Activated T-helper 2 cell treated with anti-CD3 and anti-CD28 coated beads, Interferon-gamma antibody, Interleukin-2, Interleukin-4, amounts not matched to agents 10 μg/mL and 5 μg/mL and 100 μg/mL, durations not matched to agents 14 hours and 24 hours and 36 hours (primary cell): ENCODE measurements at regions not wholly inside any gene's neighbourhood (a gene's known extent, or its start where the extent isn't known, plus 50 kb on each side); places are given as distances from the start of the nearest gene placed in this dataset.

ENCODE experiments used
- DNase-seq: peaks from one replicate; pipeline ENCODE4 v3.0.0; 2021; ENCODE audit warnings: low spot score
- H3K27ac Mint-ChIP-seq: one replicate; pipeline ENCODE4 v1.8.0; 2021; ENCODE audit warnings: mixed read lengths
- H3K27me3 Mint-ChIP-seq: one replicate; pipeline ENCODE4 v1.8.0; 2021; ENCODE audit warnings: low read depth, mixed read lengths
- H3K36me3 Mint-ChIP-seq: one replicate; pipeline ENCODE4 v1.8.0; 2021; ENCODE audit warnings: low read depth, mixed read lengths
- H3K4me1 Mint-ChIP-seq: one replicate; pipeline ENCODE4 v1.8.0; 2021; ENCODE audit warnings: low read depth, mixed read lengths
- H3K4me3 Mint-ChIP-seq: one replicate; pipeline ENCODE4 v1.8.0; 2021; ENCODE audit warnings: low read depth, mild to moderate bottlenecking, moderate library complexity, mixed read lengths
- H3K9me3 Mint-ChIP-seq: one replicate; pipeline ENCODE4 v1.8.0; 2021; ENCODE audit warnings: mixed read lengths
- intact Hi-C: fragments of 100-400 bp; cut with micrococcal nuclease; formaldehyde crosslinking; loops from one replicate; pipeline ENCODE4 v1.15.1; 2023

DNA sequence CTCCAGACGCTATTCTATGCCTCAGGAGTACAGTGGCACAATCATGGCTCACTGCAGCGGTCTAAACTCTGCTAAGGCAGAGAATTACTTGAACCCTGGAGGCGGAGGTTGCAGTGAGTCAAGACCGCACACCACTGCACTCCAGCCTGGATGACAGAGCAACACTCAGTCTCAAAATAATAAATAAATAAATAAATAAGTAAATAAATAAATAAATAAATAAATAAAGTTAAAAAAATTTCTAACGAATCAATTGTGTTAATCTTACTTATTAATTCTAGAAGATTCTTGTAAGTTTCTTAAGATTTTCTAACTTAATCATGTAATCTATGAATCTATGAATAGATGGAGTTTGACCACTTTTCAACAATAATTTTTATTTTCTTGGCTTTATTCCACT lies 621.4 kb upstream of the POT1 start:
- H3K4me3 Mint-ChIP-seq: no peak overlapping the region
- intact Hi-C loops: no loop called here
- no peak overlapping the region for H3K27ac Mint-ChIP-seq

DNA sequence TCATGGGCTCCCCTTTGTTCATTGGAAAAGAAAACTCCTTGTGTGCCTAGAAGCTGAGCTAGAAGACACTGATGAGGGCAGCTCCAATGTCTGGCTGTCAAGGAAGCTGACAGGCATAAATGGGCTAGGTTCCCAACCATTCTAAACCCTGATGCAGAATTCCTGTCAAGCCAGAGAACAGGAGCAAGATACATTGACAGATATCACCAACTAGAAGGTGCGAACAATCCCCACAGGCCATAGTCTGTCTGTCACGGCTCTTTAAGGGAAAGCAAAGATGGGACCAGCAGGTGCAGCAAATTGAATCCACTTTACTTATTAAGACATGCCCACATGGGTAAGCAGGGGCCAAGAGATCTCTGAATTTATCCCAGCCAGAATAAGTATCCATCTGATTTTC lies 617.9 kb upstream of the POT1 start:
- Mint-ChIP-seq H3K9me3 (peaks cover under 1% of the 10 kb centered on the region), H3K27me3 (no peaks in the 10 kb centered on the region), H3K4me3 (no peak overlapping the region), H3K36me3 (no peaks in the 10 kb centered on the region), H3K27ac (no peak overlapping the region), H3K4me1 (no peaks in the 10 kb centered on the region)
- DNase-seq: no peak
- intact Hi-C loops: no loop called here

More for the DNA sequence above, 621.4 kb upstream of the POT1 start:
- H3K27me3 Mint-ChIP-seq: no peaks in the 10 kb centered on the region
- H3K4me1 Mint-ChIP-seq: no peaks in the 10 kb centered on the region
- no peak for DNase-seq
- H3K36me3 Mint-ChIP-seq: no peaks in the 10 kb centered on the region
- H3K9me3 Mint-ChIP-seq: no peaks in the 10 kb centered on the region

DNA sequence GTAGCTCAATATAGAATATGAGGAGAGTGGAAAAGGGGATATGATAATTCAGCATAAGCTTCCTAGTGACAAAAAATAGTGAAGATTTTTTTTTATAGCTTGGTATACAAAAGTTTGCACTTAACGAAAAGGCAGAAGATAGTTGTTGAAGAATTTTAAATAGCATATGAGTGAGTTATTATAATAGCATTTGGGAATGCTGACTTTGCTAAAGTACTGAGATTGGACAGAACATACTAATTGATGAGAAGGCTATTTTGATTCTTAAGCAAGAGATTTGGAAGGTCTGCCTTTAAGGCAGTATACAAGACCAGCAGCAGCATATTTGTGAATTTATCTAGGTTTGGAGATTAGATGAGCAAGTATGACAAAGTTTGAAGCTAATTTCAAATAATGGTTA lies 600.9 kb upstream of the POT1 start:
- no peaks in the 10 kb centered on the region for H3K27me3 Mint-ChIP-seq
- no peaks in the 10 kb centered on the region for H3K36me3 Mint-ChIP-seq
- H3K4me3 Mint-ChIP-seq: no peak overlapping the region
- no peaks in the 10 kb centered on the region for H3K4me1 Mint-ChIP-seq
- H3K27ac Mint-ChIP-seq: no peak overlapping the region
- intact Hi-C loops: no loop called here
- no peaks in the 10 kb centered on the region for H3K9me3 Mint-ChIP-seq
- DNase-seq: no peak

DNA sequence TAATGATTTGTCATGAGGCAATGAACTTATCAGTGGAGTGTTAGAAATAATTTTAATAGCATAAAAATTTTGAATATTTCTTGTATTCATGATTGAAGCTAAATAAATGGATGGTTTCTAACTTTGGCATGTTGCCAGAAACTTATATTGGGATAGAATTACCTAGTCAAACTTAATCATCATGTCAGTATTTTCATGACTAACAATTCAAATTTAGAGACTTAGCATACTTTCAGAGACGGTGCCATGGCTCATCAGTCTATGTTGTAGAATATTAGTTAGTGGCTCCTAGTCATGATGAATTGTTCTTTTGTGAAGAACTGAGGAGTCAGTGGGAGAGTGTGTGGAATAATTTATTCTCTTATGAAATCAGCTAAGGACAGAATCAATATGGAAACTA lies 599.6 kb upstream of the POT1 start:
- intact Hi-C loops: no loop called here
- H3K9me3 Mint-ChIP-seq: peaks cover 10% of the 10 kb centered on the region
- H3K4me3 Mint-ChIP-seq: no peak overlapping the region
- no peaks in the 10 kb centered on the region for H3K27me3 Mint-ChIP-seq
- no peaks in the 10 kb centered on the region for H3K4me1 Mint-ChIP-seq
- DNase-seq: no peak
- H3K27ac Mint-ChIP-seq: no peak overlapping the region
- no peaks in the 10 kb centered on the region for H3K36me3 Mint-ChIP-seq

DNA sequence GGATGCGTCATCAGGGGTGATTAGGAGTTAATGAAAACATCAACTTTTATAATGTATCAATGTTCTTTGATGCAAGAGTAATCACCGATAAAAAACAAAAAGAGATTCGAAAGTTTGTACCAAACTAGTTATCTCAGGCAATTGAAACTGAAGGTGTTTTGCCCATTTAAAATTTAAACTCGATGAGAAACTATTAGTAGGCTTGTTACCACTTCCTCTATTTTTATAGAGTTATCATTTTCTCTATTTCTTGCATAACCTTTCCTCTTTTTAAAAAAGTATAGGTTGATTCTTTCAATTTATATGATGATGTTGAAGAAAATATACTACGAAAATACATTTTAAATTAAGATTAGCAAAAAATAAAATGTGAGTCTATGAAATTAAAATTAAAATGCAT lies 597.3 kb upstream of the POT1 start:
- H3K9me3 Mint-ChIP-seq: peaks cover 27% of the 10 kb centered on the region
- H3K27me3 Mint-ChIP-seq: no peaks in the 10 kb centered on the region
- intact Hi-C loops: no loop called here
- no peaks in the 10 kb centered on the region for H3K4me1 Mint-ChIP-seq
- no peak overlapping the region for H3K27ac Mint-ChIP-seq
- no peak for DNase-seq
- H3K36me3 Mint-ChIP-seq: no peaks in the 10 kb centered on the region
- no peak overlapping the region for H3K4me3 Mint-ChIP-seq

DNA sequence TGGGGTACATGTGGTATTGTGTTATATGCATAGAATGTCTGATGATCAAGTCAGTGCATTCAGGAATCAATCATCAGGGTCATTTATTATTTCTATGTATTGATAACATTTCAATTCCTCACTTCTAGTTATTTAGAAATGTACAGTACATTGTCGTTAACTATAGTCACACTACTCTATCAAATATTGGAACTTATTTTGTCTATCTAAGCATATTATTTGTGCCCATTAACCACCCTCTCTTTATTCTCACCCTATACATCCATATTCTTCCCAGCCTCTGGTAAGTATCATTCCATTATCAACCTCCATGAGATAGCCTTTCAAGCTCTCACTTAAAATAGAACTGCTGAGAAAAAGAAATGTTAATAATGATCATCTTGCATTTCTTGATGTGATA lies 596.5 kb upstream of the POT1 start:
- no peak overlapping the region for H3K27ac Mint-ChIP-seq
- no peaks in the 10 kb centered on the region for H3K4me1 Mint-ChIP-seq

DNA sequence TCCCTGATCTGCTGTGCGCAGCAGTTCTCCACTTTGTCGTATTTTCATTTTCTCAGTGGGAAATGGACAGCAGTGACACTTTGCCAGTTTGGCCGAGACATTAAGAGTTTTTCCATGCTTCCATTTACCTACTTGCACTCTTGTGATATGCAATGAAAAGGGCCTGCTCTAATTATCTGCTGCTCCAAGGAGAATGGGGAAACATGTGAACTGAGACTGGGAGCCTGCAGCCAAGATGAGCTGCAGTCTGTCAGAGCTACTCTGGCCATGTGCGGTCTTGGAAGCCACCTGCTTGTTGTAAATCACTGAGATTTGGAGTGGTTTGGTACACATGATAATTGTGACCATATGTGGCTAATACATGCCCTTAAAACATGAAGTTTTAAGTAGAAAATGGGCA lies 586.6 kb upstream of the POT1 start:
- Mint-ChIP-seq H3K9me3 (peaks cover 13% of the 10 kb centered on the region), H3K27ac (no peak overlapping the region), H3K4me3 (no peak overlapping the region), H3K4me1 (no peaks in the 10 kb centered on the region), H3K27me3 (no peaks in the 10 kb centered on the region), H3K36me3 (no peaks in the 10 kb centered on the region)
- DNase-seq: no peak
- intact Hi-C loops: no loop called here

More for the DNA sequence above, 596.5 kb upstream of the POT1 start:
- intact Hi-C loops: no loop called here
- Mint-ChIP-seq H3K27me3 (no peaks in the 10 kb centered on the region), H3K9me3 (peaks cover 29% of the 10 kb centered on the region), H3K36me3 (no peaks in the 10 kb centered on the region), H3K4me3 (no peak overlapping the region)
- DNase-seq: no peak

DNA sequence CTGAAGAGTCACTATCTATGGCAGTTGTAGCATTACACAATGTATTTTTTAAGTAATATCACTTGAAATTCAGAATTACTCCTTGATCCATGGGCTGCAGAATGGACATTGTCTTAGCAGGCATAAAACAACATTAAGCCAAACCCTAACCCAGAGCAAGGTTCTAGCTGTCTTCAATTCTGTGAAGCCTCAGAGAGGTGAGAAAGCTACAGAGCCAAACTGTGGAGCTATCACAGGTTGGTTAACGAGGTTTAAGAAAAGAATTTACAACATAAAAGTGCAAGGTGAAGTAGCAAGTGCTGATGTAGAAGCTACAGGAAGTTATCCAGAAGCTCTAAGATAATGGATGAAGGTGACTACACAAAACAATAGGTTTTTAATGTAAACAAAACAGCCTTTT lies 582.7 kb upstream of the POT1 start:
- DNase-seq: no peak
- Mint-ChIP-seq H3K27me3 (no peaks in the 10 kb centered on the region), H3K4me1 (no peaks in the 10 kb centered on the region), H3K27ac (no peak overlapping the region), H3K4me3 (no peak overlapping the region), H3K36me3 (no peaks in the 10 kb centered on the region), H3K9me3 (peaks cover 8% of the 10 kb centered on the region)
- intact Hi-C loops: no loop called here

DNA sequence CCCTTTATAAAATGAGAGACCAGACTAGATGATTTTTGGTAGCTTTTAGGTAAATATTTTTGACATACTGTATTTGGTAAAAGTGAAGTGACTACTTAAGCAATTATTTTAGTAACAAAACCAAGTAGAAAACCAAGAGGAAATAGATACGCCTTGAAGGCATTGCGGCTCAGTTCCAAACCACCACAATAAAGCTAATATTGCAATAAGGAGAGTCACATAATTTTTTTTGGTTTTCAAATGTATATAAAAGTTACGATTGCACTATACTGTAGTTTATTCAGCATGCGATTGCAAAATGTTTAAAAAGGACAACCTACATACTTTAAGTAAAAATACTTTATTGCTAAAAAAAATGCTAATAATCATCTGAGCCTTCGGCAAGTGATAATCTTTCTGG lies 581.7 kb upstream of the POT1 start:
- Mint-ChIP-seq H3K27ac (no peak overlapping the region), H3K36me3 (no peaks in the 10 kb centered on the region), H3K4me3 (no peak overlapping the region), H3K9me3 (peaks cover 8% of the 10 kb centered on the region), H3K27me3 (no peaks in the 10 kb centered on the region), H3K4me1 (no peaks in the 10 kb centered on the region)
- DNase-seq: no peak
- intact Hi-C loops: no loop called here

DNA sequence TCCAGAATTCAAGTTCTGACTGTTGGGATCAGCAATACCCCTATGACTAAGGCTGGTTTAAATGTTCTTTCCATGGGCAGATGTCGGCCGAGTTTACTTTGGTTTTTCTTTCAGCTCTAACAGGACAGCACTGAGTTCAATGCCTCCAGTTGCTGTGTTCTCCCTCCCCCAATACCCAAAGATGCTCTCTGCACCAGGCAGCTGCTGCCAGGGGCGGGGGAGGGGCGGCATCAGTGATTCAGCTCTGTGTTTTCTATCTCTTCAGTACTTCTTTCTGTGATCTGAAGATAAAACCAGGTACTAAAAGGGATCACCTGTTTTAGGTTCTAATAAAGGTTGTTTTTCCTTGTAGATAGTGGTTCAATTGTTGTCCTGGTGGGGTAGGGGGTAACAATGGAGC lies 576.7 kb upstream of the POT1 start:
- H3K4me1 Mint-ChIP-seq: no peaks in the 10 kb centered on the region
- intact Hi-C loops: no loop called here
- H3K4me3 Mint-ChIP-seq: no peak overlapping the region
- no peaks in the 10 kb centered on the region for H3K36me3 Mint-ChIP-seq
- H3K9me3 Mint-ChIP-seq: peaks cover 25% of the 10 kb centered on the region
- no peaks in the 10 kb centered on the region for H3K27me3 Mint-ChIP-seq
- H3K27ac Mint-ChIP-seq: no peak overlapping the region
- no peak for DNase-seq

DNA sequence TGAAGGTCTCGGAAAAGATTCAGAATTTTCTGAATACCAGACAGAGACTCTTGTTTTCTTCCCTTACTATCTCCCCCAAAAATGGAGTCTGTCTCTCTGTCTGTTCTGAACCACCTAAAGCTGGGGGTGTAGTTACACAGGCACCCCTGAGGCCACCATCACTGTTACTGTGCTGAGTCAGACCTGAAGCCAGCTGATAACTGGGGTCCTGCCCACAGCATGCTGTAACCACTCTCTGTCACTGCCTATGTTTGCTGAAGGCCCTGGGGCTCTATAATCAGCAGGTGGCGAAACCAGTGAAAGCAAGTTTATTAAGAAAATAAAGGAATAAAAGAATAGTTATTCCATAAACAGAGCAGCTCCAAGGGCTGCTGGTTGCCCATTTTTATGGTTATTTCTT lies 575.2 kb upstream of the POT1 start:
- Mint-ChIP-seq H3K9me3 (peaks cover 32% of the 10 kb centered on the region), H3K4me1 (no peaks in the 10 kb centered on the region), H3K27ac (no peak overlapping the region), H3K27me3 (no peaks in the 10 kb centered on the region), H3K36me3 (no peaks in the 10 kb centered on the region), H3K4me3 (no peak overlapping the region)
- no peak for DNase-seq
- intact Hi-C loops: no loop called here

DNA sequence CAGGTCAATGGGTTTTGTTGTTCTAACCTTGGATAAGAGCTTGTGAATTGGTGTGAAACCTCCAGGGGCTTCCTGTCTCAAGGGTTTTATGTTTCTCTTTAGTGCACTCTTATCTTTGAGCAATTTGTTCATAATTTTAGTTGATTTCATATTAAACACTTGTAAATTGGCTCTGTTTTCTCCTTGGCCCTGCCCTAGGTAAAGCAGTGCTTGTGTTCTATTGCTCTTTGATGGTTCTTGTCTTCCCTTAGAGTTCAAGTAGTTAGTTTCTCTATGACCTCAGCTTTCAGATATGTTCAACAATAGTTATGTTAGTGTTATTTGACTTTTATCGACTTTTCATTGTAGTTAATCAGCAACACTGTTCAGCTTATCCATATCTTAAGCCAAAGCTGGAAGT lies 566.4 kb upstream of the POT1 start:
- Mint-ChIP-seq H3K4me1 (no peaks in the 10 kb centered on the region), H3K27ac (no peak overlapping the region), H3K36me3 (no peaks in the 10 kb centered on the region), H3K27me3 (no peaks in the 10 kb centered on the region), H3K9me3 (peaks cover 17% of the 10 kb centered on the region), H3K4me3 (no peak overlapping the region)
- intact Hi-C loops: no loop called here
- no peak for DNase-seq

DNA sequence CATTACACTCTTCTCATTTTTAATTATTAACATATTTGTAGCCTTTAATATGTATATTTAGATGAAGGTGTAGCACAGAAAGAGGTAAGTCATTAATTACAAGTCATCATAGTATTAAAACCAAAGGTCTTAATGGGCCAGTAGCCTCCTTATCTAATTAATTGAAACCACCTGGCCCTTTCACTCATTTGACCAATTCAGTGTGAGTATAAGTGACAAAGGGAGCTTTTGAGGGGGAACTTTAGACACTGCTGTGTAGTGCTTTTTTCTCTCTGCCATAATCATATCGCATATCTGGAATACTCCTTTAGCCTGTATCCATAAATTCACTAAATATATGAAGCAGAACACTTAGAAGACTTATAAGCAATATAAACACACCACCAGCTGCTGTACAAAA lies 562.9 kb upstream of the POT1 start:
- H3K4me1 Mint-ChIP-seq: no peaks in the 10 kb centered on the region
- intact Hi-C loops: no loop called here
- H3K27ac Mint-ChIP-seq: no peak overlapping the region
- H3K9me3 Mint-ChIP-seq: peaks cover 9% of the 10 kb centered on the region
- no peaks in the 10 kb centered on the region for H3K36me3 Mint-ChIP-seq
- no peaks in the 10 kb centered on the region for H3K27me3 Mint-ChIP-seq
- no peak for DNase-seq
- H3K4me3 Mint-ChIP-seq: no peak overlapping the region

DNA sequence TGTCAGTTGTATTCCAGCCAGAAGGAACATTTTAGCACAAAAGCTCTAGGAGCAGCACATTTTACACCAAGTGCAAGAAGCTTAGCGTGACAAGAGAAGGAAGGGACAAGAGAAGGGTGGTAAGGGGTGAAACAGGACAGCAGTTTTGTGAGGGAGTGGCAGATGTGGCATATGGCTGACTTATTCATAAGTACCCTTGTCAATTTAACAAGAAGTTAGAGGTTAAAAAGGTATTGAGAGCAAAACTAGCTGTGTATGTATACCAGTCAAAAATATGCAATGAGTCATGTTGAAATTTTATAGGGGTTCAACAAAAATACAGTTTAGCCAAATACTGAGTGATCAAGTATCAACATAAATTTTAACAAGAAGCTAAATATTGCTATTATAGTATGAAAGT lies 561.5 kb upstream of the POT1 start:
- intact Hi-C loops: no loop called here

More for the DNA sequence above, 561.5 kb upstream of the POT1 start:
- Mint-ChIP-seq H3K4me1 (no peaks in the 10 kb centered on the region), H3K27me3 (no peaks in the 10 kb centered on the region), H3K27ac (no peak overlapping the region), H3K36me3 (no peaks in the 10 kb centered on the region), H3K9me3 (peaks cover 10% of the 10 kb centered on the region), H3K4me3 (no peak overlapping the region)
- no peak for DNase-seq
